ENCODE measurements at regions not wholly inside any gene's neighbourhood (a gene's known extent, or its start where the extent isn't known, plus 50 kb on each side); places are given as distances from the start of the nearest gene placed in this dataset.

GRCh38 chr20:50242548-50242862, 51.9 kb downstream of the CEBPB start:
- no peak for DNase-seq (ENCODE audit: low spot score)

DNA sequence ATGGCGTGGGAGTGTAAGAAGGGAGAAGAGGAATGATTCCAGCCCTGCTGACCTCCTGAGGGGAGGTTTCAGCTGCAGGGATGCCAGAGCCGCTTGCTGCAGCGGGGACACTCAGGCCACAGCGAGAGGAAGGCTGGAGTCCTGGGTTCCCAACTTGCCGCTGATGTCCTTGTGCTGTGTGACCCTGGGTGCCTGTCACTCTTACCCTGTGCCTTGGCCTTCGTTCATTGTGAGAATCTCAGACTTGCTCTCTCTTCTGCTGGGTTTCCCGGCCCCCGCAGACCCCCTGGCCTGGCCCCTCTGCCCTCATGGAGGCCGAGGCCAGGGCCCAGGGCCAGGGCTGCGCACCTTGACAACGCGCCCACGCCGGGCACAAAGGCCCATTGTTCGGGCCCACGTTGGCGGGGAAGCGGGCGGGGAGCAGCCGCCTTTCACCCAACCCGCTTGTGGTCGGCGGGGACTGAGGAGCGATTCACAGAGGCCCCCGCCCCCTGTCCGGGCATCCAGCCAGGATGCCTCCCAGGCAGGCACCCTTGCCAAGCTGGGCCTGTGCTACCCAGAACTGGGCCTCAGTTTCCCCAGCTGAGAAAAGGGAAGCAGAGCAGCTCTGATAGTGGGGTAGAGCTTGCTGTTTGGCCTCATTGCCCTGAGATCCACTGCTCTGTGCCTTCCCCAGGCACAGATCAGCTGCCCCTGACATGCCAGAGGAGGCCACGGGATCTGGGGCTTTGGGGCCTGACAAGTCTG, 52.4 kb downstream of the CEBPB start:
- no peak for DNase-seq (ENCODE audit: low spot score)

GRCh38 chr20:50243610-50244351, 53.2 kb downstream of the CEBPB start:
- DNase-seq (ENCODE audit: low spot score): no peak

DNA sequence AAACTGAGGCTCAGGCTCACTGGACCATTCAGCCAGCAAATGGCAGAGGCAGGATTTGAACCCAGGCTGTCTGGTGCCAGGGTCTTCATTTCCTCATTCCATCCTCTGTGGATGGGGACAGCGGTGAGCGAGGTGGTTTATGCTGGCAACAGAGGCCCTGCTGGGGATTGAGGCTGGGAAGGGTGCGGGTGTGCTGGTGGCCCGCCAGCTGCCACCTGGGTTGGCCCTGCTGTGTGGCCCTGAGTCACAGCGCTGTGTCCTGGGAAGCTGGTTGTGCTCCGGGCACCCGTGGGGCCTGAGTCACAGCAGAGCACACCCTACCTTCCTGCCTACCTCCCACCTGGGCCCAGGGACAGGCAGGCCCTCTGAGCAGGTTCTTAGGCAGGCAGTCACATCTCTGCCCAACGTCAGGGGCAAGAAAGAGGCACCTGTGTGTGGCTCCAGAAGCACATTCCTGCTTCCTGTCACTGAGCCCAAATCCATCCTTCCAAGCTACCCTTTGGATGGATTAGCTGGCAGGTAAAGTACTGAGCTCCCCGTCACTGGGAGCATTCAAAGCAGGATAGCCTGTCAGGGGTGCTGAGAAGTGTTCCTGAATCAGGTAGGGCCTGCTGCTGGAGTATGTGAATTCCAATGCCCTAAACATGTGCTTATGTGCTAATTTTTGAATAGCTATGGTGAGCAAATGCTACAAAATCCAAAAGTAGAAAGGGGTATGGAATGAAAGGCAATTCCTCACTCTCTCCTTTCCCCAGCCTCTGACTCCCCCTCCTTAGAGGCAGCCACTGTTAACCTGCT, 53.9 kb downstream of the CEBPB start:
- DNase-seq (ENCODE audit: low spot score): no peak

- no peak for DNase-seq (ENCODE audit: low spot score)
Observed at GRCh38 chr20:50245498-50246366, 55.1 kb downstream of the CEBPB start.

DNA sequence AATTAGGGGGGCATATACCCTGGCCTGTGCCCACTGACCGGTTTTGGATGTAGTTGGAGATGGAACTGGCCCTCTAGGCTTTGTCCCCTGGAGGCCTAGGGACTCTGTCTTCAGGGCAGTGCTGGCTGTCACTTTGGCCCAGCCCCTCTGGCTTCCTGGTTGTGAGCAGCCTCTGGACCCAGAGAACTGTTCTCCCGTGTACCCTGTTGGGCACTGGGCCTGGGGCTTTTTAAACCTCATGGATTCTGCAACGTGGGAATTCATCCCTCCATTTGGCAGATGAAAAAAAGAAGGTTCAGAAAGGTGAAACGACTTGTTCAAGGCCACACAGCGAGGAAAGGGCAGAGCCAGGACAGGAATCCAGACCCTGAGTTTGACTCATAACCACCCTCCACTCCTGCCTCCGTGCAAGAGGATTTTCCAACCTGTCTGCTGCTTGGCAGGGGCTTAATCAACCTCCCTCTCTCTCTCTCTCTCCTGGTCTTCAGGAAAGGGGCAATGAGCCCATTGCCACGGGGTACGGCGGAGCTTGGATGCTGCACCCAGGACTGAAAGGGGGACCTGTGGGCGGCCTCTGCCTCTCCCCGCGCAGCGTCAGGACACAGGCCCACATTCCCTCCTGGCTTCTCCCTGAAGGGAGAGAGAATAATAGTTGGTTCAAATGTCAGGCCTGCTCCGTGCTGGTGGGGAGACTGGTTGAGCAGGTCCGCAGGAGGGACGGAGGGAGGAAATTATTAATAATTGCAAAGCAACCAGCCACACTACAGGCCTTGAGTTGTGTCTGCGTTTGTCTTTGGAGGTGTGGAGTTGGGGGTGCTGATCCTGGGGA, 56.0 kb downstream of the CEBPB start:
- no peak for DNase-seq (ENCODE audit: low spot score)

DNA sequence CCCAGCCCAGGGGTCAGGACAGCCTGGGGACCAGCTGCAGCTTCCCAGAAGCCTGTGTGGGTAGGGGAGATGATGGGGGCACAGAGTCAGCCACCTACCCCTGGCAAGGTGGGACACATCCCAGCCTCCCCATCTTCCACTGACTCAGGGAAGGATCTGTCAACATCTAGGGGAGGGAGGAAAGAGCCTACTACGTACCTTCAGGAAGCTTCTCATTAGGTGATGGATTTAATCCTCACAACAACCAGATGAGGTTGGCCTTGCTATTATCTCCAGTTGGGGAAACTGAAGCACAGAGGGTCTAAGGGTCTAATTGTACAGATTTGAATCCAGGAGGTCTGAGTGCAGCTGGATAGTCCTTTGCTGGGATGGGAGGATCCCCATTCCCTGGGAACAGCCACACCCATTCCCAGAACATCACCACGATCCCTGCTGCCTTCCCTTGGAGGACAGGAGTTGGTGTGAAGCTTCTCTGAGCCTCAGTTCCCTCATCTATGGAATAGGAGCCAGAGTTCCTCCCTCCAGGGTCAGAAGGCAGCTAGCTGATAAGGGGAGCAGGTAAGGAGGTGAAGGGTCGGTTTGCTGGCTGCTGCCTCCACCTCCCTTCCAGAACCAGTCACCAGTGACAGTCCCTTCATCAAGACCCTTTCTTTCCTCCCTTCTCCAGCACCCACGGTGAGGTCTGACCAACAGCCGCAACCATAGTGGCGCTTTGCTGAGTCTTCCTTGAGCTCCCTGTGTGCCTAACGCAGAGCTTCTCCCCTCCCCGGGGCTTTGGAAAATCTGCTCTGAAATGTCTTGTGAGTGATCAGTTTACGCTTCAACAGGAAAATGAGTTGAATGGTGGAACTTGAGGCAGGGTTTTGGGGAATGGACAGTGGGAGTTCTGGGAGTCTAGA, 56.8 kb downstream of the CEBPB start:
- no peak for DNase-seq (ENCODE audit: low spot score)

GRCh38 chr20:50248104-50248641, 57.5 kb downstream of the CEBPB start:
- no peak for DNase-seq (ENCODE audit: low spot score)

- DNase-seq (ENCODE audit: low spot score): no peak
Observed at GRCh38 chr20:50249447-50250388, 59.1 kb downstream of the CEBPB start.

- DNase-seq (ENCODE audit: low spot score): no peak
Observed at GRCh38 chr20:50250679-50251382, 60.2 kb downstream of the CEBPB start.

- no peak for DNase-seq (ENCODE audit: low spot score)
Observed at GRCh38 chr20:50251383-50251748, 60.7 kb downstream of the CEBPB start.

DNA sequence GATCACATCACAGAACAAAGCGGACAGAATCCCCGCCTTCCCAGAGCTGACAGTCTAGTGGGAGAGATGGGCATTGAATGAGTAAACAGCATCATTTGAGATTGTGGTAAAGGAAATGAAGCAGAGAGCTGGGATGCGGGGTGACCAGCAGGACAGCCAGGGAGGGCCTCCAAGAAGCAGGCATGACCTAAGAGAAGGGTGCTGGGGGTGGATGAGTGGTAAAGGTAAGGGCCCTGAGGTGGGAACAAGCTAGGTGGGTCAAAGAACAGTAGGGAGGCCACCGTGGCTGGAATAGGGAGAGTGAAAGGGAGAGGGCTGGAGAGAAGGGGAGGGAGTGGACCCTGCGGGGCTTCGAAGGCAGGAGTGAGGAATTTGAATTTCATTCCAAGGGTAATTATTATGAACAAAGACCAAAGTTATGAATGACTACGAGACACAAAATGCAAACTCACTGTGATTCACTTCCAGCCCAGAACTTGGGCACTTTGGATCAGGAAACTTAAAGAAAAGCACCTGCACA, 61.4 kb downstream of the CEBPB start:
- no peak for DNase-seq (ENCODE audit: low spot score)

- DNase-seq (ENCODE audit: low spot score): no peak
Observed at GRCh38 chr20:50252701-50253100, 62.1 kb downstream of the CEBPB start.

DNA sequence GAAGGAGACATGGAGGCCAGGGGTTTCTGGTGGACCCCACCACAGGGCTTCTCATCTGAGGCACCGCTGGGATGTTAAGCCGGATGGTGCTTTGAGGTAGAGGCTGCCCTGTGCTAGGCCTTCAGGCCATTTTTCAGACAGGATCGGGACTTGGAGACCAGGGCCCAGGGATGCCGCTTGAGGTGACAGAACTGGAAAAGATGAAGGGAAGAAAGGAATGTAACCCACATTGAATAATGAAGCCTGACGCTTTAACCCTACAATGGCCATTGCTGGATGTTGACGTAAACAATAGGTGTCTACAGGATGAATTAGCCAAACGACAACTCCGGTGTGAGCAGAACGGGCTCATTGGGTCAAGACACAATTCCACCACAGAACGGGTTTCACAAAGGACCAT, 62.5 kb downstream of the CEBPB start:
- DNase-seq (ENCODE audit: low spot score): no peak

DNA sequence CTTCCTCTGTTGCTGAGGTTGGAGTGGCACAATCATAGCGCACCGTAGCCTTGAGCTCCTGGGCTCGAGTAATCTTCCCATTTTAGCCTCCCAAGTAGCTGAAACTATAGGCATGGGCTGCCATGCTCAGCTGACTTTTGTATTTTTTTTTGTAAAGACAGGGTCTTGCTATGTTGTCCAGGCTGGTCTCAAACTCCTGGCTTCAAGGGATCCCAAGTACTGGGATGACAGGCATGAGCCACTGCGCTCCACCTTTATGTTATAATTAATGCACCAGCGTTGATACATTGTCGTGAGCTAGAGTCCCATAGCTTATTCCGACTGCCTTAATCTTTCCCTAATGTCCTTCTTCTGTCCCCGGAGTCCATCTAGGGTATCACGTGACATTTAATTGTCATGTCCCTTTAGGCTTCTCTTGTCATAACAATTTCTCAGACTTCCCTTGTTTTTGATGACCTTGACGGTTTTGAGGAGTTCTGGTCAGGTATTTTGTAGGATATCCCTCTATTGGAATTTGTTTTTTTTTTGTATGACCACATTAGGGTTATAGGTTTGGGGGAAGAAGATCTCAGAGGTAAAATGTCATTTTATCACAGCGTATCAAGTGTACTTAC, 63.9 kb downstream of the CEBPB start:
- DNase-seq (ENCODE audit: low spot score): no peak

GRCh38 chr20:50256577-50256976, 65.9 kb downstream of the CEBPB start:
- no peak for DNase-seq (ENCODE audit: low spot score)

- DNase-seq (ENCODE audit: low spot score): no peak
Observed at GRCh38 chr20:50257860-50258259, 67.2 kb downstream of the CEBPB start.

All from HuH-7.5 (cell line).